ENCODE measurements at regions not wholly inside any gene's neighbourhood (a gene's known extent, or its start where the extent isn't known, plus 50 kb on each side); places are given as distances from the start of the nearest gene placed in this dataset.

GRCh38 chr2:80786584-80786983, 482.0 kb upstream of the LRRTM1 start:
- DNase-seq = no peak
- intact Hi-C loops (cut with DNase I) = no loop called here
- Histone ChIP-seq H3K4me1 (ENCODE audit: insufficient read depth) (no peaks in the 10 kb centered on the region), H3K9me3 (no peaks in the 10 kb centered on the region), H3K27me3 (no peaks in the 10 kb centered on the region), H3K4me3 (no peak overlapping the region), H3K36me3 (no peaks in the 10 kb centered on the region), H3K27ac (no peak overlapping the region)
- TF ChIP-seq POLR2A (IDR thresholded peaks at IDR 0.05) = no peak
- no peak for TF ChIP-seq EP300 (IDR thresholded peaks at IDR 0.05)
- TF ChIP-seq CTCF (IDR thresholded peaks at IDR 0.05) = no peak
- 0 to 53% (median 53%) methylated on average over 1 of the region's 1 CpG for WGBS, 3 donors

- Histone ChIP-seq H3K4me3 (no peak overlapping the region), H3K9me3 (no peaks in the 10 kb centered on the region), H3K27me3 (no peaks in the 10 kb centered on the region), H3K36me3 (no peaks in the 10 kb centered on the region), H3K4me1 (ENCODE audit: insufficient read depth) (no peaks in the 10 kb centered on the region), H3K27ac (no peak overlapping the region)
- no peak for DNase-seq
- intact Hi-C loops (cut with DNase I) = no loop called here
- TF ChIP-seq POLR2A (IDR thresholded peaks at IDR 0.05) (no peak), CTCF (IDR thresholded peaks at IDR 0.05) (no peak), EP300 (IDR thresholded peaks at IDR 0.05) (no peak)
Observed at GRCh38 chr2:80778704-80779103, 474.2 kb upstream of the LRRTM1 start.

GRCh38 chr2:80748592-80748991, 444.0 kb upstream of the LRRTM1 start:
- H3K9me3 ChIP-seq = no peaks in the 10 kb centered on the region
- H3K27me3 ChIP-seq = no peaks in the 10 kb centered on the region
- intact Hi-C loops (cut with DNase I) = no loop called here
- no peaks in the 10 kb centered on the region for H3K36me3 ChIP-seq
- H3K4me3 ChIP-seq = no peak overlapping the region
- no peak for DNase-seq
- TF ChIP-seq EP300 (IDR thresholded peaks at IDR 0.05) (no peak), CTCF (IDR thresholded peaks at IDR 0.05) (no peak), POLR2A (IDR thresholded peaks at IDR 0.05) (no peak)
- H3K4me1 ChIP-seq (ENCODE audit: insufficient read depth) = no peaks in the 10 kb centered on the region
- no peak overlapping the region for H3K27ac ChIP-seq

GRCh38 chr2:80737047-80737446, 432.5 kb upstream of the LRRTM1 start:
- intact Hi-C loops (cut with DNase I) = no loop called here

More at GRCh38 chr2:80737047-80737446, 432.5 kb upstream of the LRRTM1 start:
- Histone ChIP-seq H3K4me1 (ENCODE audit: insufficient read depth) (no peaks in the 10 kb centered on the region), H3K4me3 (no peak overlapping the region), H3K27ac (no peak overlapping the region), H3K9me3 (no peaks in the 10 kb centered on the region), H3K36me3 (no peaks in the 10 kb centered on the region), H3K27me3 (no peaks in the 10 kb centered on the region)
- TF ChIP-seq CTCF (IDR thresholded peaks at IDR 0.05) = no peak
- TF ChIP-seq POLR2A (IDR thresholded peaks at IDR 0.05) = no peak
- TF ChIP-seq EP300 (IDR thresholded peaks at IDR 0.05) = no peak
- DNase-seq = no peak
- WGBS, 3 donors = 80 to 87% (median 86%) methylated on average over 3 of the region's 3 CpGs

Data from ovary (tissue), 7 donors.